ENCODE measurements at regions not wholly inside any gene's neighbourhood (a gene's known extent, or its start where the extent isn't known, plus 50 kb on each side); places are given as distances from the start of the nearest gene placed in this dataset.

DNA sequence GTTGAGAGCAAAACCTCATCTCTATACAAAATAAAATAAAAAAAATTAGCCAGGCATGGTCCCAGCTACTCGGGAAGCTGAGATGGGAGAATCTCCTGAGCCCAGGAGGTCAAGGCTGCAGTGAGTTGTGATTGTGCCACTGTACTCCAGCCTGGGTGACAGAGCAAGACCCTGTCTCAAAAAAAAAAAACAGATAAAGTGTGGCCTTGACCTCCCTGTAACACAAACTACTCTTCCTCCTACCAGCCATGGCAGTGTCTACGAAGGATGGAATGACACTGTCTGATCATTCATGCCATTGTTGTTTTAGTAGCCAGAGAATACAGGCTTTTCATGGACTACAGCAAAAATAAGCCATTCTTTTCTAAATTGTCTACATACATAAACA lies 117.1 kb upstream of the IQSEC1 start:
- TF ChIP-seq POLR2A (IDR thresholded peaks at IDR 0.05) (no peak), EP300 (IDR thresholded peaks at IDR 0.05) (no peak)
- TF ChIP-seq, protein P1, sequence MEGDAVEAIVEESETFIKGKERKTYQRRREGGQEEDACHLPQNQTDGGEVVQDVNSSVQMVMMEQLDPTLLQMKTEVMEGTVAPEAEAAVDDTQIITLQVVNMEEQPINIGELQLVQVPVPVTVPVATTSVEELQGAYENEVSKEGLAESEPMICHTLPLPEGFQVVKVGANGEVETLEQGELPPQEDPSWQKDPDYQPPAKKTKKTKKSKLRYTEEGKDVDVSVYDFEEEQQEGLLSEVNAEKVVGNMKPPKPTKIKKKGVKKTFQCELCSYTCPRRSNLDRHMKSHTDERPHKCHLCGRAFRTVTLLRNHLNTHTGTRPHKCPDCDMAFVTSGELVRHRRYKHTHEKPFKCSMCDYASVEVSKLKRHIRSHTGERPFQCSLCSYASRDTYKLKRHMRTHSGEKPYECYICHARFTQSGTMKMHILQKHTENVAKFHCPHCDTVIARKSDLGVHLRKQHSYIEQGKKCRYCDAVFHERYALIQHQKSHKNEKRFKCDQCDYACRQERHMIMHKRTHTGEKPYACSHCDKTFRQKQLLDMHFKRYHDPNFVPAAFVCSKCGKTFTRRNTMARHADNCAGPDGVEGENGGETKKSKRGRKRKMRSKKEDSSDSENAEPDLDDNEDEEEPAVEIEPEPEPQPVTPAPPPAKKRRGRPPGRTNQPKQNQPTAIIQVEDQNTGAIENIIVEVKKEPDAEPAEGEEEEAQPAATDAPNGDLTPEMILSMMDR (IDR thresholded peaks at IDR 0.05): no peak

Measured in ovary (tissue), 3 donors.